Sigmoid colon (tissue), 6 donors: ENCODE measurements at regions not wholly inside any gene's neighbourhood (a gene's known extent, or its start where the extent isn't known, plus 50 kb on each side); places are given as distances from the start of the nearest gene placed in this dataset.

Experiments used
- DNase-seq: peaks from one replicate; pipeline ENCODE4 v3.0.0-alpha.2; 2019
- H3K27ac ChIP-seq, 4 donors: fragments of 200-600 bp; sonication (generic); one replicate each; pipeline ENCODE4 v1.5.1; 2016 to 2019; ENCODE audit warnings: mild to moderate bottlenecking in 1 of 4
- H3K27me3 ChIP-seq, 3 donors: fragments of 200-600 bp; sonication (generic); one replicate each; pipeline ENCODE4 v1.5.1; 2019; ENCODE audit warnings: mild to moderate bottlenecking in 1 of 3
- H3K36me3 ChIP-seq, 4 donors: fragments of 200-600 bp; sonication (generic); one replicate each; pipeline ENCODE4 v1.5.1; 2016 to 2019
- H3K4me1 ChIP-seq, 4 donors: fragments of 200-600 bp; sonication (generic); one replicate each; pipeline ENCODE4 v1.5.1; 2017 to 2019
- H3K4me3 ChIP-seq, 4 donors: fragments of 200-600 bp; sonication (generic); one replicate each; pipeline ENCODE4 v1.5.1; 2017 to 2019; ENCODE audit warnings: mild to moderate bottlenecking in 2 of 4, moderate library complexity in 1 of 4
- H3K9me3 ChIP-seq, 4 donors: fragments of 200-600 bp in 3 of 4; sonication (generic) in 3 of 4; one replicate each; pipeline versions ENCODE4 v1.5.1 to v1.6.1; 2013 to 2019
- EP300 ChIP-seq, 4 donors: sonication (generic); formaldehyde crosslinking; IDR thresholded peaks; one replicate each; pipeline ENCODE4 v1.6.1; 2017; ENCODE audit warnings: antibody characterized with exemption in 4 of 4
- POLR2A ChIP-seq, 2 donors: fragments of 450-650 bp; IDR thresholded peaks; one replicate each; pipeline ENCODE4 v1.6.1; 2016; ENCODE audit warnings: antibody characterized with exemption in 2 of 2, mild to moderate bottlenecking in 2 of 2, moderate library complexity in 2 of 2
- POLR2AphosphoS5 ChIP-seq, 4 donors: sonication (generic); formaldehyde crosslinking; IDR thresholded peaks; one replicate each; pipeline ENCODE4 v1.6.1; 2017; ENCODE audit warnings: antibody characterized with exemption in 4 of 4
- WGBS, 2 donors: extraction: QIAGEN DNeasy Blood & Tissue Kit; methylation state at CpG; one replicate each; pipeline ENCODE4 v1.1.7; 2013; 5-methylcytosine and 5-hydroxymethylcytosine counted together
- intact Hi-C: fragments of 100-400 bp; cut with DNase I; formaldehyde crosslinking; loops from one replicate; pipeline ENCODE4 v1.15.1; 2023
- TF ChIP-seq, protein P1 (sequence below), 4 experiments: fragments of 450-650 bp in 3 of 4; fragments of 200-600 bp in 1 of 4; IDR thresholded peaks; one replicate each; pipeline ENCODE4 v1.5.1; 2016 to 2019; ENCODE audit warnings: antibody characterized with exemption in 4 of 4, mild to moderate bottlenecking in 3 of 4, moderate library complexity in 2 of 4
- donor health status: healthy with polysubstance abuse.
- donor health status: healthy.

DNA sequence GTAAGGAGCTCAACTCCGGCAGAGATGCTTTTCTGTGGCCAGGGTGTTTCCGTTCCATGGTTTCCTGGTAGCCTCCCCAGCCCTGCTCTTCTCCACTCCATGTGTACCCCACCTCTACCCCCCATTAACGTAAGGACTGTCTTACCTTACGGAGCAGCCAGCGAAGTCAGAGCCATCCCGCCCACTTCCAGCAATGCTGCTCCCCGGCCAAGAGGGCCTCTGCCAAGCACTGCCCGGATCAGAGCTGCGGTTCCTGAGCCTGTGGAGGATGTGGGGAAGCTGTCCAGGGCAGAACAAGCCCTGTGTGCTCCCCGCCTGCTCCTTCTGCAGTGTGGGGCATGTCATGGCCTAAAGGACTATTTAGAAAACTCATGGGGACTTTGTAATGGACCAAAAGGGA lies 261.2 kb downstream of the GADD45G start:
- Histone ChIP-seq H3K36me3 (no peaks in the 10 kb centered on the region), H3K4me3 (no peak overlapping the region), H3K27me3 (no peaks in the 10 kb centered on the region), H3K27ac (no peak overlapping the region), H3K4me1 (peaks cover 0 to 16% (median 4%) of the 10 kb centered on the region in 4 donors), H3K9me3 (no peaks in the 10 kb centered on the region)
- DNase-seq, result no peak
- intact Hi-C loops, result no loop called here
- TF ChIP-seq, protein P1, sequence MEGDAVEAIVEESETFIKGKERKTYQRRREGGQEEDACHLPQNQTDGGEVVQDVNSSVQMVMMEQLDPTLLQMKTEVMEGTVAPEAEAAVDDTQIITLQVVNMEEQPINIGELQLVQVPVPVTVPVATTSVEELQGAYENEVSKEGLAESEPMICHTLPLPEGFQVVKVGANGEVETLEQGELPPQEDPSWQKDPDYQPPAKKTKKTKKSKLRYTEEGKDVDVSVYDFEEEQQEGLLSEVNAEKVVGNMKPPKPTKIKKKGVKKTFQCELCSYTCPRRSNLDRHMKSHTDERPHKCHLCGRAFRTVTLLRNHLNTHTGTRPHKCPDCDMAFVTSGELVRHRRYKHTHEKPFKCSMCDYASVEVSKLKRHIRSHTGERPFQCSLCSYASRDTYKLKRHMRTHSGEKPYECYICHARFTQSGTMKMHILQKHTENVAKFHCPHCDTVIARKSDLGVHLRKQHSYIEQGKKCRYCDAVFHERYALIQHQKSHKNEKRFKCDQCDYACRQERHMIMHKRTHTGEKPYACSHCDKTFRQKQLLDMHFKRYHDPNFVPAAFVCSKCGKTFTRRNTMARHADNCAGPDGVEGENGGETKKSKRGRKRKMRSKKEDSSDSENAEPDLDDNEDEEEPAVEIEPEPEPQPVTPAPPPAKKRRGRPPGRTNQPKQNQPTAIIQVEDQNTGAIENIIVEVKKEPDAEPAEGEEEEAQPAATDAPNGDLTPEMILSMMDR (IDR thresholded peaks at IDR 0.05), result no peak
- no peak for TF ChIP-seq POLR2AphosphoS5 (IDR thresholded peaks at IDR 0.05)
- TF ChIP-seq POLR2A (IDR thresholded peaks at IDR 0.05), result no peak
- TF ChIP-seq EP300 (IDR thresholded peaks at IDR 0.05), result no peak
- WGBS, 2 donors, result 94 to 96% methylated on average over 10 of the region's 10 CpGs

GRCh38 chr9:89866701-89867100 lies 261.9 kb downstream of the GADD45G start:
- H3K9me3 ChIP-seq, result no peaks in the 10 kb centered on the region
- no peaks in the 10 kb centered on the region for H3K36me3 ChIP-seq
- peak; percentile 8 for DNase-seq
- intact Hi-C loops, result no loop called here
- peaks cover 0 to 16% (median 5%) of the 10 kb centered on the region in 4 donors for H3K4me1 ChIP-seq
- no peak overlapping the region for H3K4me3 ChIP-seq
- no peak overlapping the region for H3K27ac ChIP-seq
- no peaks in the 10 kb centered on the region for H3K27me3 ChIP-seq
- 85 to 91% methylated on average over 3 of the region's 3 CpGs for WGBS, 2 donors
- no peak for TF ChIP-seq POLR2AphosphoS5 (IDR thresholded peaks at IDR 0.05)
- TF ChIP-seq EP300 (IDR thresholded peaks at IDR 0.05), result no peak
- TF ChIP-seq, protein P1 (IDR thresholded peaks at IDR 0.05), result no peak
- no peak for TF ChIP-seq POLR2A (IDR thresholded peaks at IDR 0.05)

DNA sequence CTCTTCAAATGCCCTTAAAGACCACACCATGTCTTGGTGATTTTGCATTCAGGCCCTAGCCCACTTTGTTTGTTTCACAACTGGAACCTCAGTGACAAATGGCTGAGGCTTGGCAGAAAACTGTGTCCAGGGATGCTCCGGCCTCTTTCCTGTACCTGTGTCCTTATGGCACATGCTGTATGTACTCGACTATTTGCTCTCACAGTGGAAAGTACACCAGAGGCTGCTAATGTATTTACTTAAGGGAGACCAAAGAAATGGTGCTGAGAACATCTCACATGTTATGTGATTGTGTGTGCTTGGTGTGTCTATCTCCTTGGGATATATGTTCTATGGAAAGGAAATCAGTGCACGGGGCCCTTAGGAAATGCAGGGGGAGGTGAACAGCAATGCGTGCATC lies 263.3 kb downstream of the GADD45G start:
- no peaks in the 10 kb centered on the region for H3K36me3 ChIP-seq
- H3K27me3 ChIP-seq, result no peaks in the 10 kb centered on the region
- peak; percentile 2 for DNase-seq
- H3K4me3 ChIP-seq, result no peak overlapping the region
- peaks cover 0 to 30% (median 18%) of the 10 kb centered on the region in 4 donors for H3K4me1 ChIP-seq
- intact Hi-C loops, result no loop called here
- H3K27ac ChIP-seq, result no peak overlapping the region
- 87 to 93% methylated on average over 4 of the region's 4 CpGs for WGBS, 2 donors
- H3K9me3 ChIP-seq, result no peaks in the 10 kb centered on the region
- TF ChIP-seq EP300 (IDR thresholded peaks at IDR 0.05) (no peak), POLR2AphosphoS5 (IDR thresholded peaks at IDR 0.05) (no peak), POLR2A (IDR thresholded peaks at IDR 0.05) (no peak)
- TF ChIP-seq, protein P1 (IDR thresholded peaks at IDR 0.05), result no peak

DNA sequence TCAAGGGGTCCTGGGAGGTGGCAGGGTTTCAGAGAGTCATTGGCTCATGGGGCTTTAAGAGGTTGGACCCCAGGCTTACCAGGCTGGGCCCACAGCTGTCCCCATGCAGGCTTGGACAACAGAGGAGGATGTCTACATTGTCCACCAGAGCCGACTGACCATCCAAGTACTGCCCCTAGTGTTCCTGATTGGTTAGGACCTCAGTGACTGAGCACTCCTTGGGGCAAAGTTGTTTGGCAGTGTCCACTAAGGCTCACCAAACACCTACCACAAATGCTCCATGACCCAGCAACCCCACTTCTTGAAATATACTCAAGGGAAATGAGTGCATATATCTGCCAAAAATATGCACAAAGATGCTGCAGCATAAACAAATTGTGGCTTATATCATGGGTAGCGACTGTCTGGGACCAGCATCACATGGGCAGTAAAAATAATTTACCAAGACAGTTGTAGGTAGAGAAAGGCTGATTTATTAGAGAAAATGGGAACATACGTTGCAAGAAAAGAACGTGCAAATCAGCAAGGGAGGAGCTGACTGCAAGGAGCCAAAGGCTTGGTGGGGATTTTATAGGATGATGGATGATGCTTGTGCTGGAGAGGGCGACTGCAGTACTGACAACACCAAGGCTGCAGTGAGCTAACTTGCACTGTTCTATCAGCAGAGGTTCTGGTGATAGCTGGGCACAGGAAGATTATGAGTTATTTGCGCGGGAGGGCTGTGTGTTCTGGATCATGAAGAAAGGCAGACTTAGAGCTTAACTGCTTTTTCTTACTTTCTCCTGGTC lies 265.2 kb downstream of the GADD45G start:
- peak; percentile 44 for DNase-seq
- WGBS, 2 donors, result 78 to 88% methylated on average over 7 of the region's 7 CpGs
- TF ChIP-seq, protein P1 (IDR thresholded peaks at IDR 0.05), result no peak
- TF ChIP-seq POLR2A (IDR thresholded peaks at IDR 0.05) (no peak), EP300 (IDR thresholded peaks at IDR 0.05) (no peak), POLR2AphosphoS5 (IDR thresholded peaks at IDR 0.05) (no peak)
- Histone ChIP-seq H3K9me3 (no peaks in the 10 kb centered on the region), H3K27ac (peak overlapping the region in 1 of 4 donors; percentile 28), H3K27me3 (no peaks in the 10 kb centered on the region), H3K4me3 (no peak overlapping the region), H3K4me1 (peaks cover 0 to 49% (median 35%) of the 10 kb centered on the region in 4 donors), H3K36me3 (no peaks in the 10 kb centered on the region)
- intact Hi-C loops, result loop anchor here (5.0 kb wide), 2 partner anchors 33 to 127 kb away; no protein-coding TSS in a partner anchor
